NT2/D1 (cell line): ENCODE measurements at regions not wholly inside any gene's neighbourhood (a gene's known extent, or its start where the extent isn't known, plus 50 kb on each side); places are given as distances from the start of the nearest gene placed in this dataset.

ENCODE experiments used
- DNase-seq: peaks from one replicate; pipeline ENCODE4 v3.0.0-alpha.2; 2011; ENCODE audit warnings: low read depth, low spot score
- H3K27me3 ChIP-seq: 2 replicates; pipeline ENCODE4 v1.6.0; 2011; ENCODE audit warnings: mild to moderate bottlenecking; ENCODE audit not compliant: insufficient read length, insufficient read depth
- H3K36me3 ChIP-seq: 2 replicates; pipeline ENCODE4 v1.6.1; 2011; ENCODE audit warnings: mild to moderate bottlenecking, low read length, mixed read lengths; ENCODE audit not compliant: insufficient read depth, insufficient read length
- H3K4me1 ChIP-seq: 2 replicates; pipeline ENCODE4 v1.5.1; 2011; ENCODE audit not compliant: insufficient read depth, insufficient read length
- H3K4me3 ChIP-seq: 2 replicates; pipeline ENCODE4 v1.5.1; 2011; ENCODE audit warnings: low read depth; ENCODE audit not compliant: insufficient read length
- H3K9ac ChIP-seq: 2 replicates; pipeline ENCODE4 v1.6.0; 2011; ENCODE audit warnings: low read depth; ENCODE audit not compliant: insufficient read length
- H3K9me3 ChIP-seq: 2 replicates; pipeline ENCODE4 v1.5.1; 2011; ENCODE audit warnings: mild to moderate bottlenecking, low read length; ENCODE audit not compliant: insufficient read depth
- SUZ12 ChIP-seq: IDR thresholded peaks from 2 replicates; pipeline ENCODE4 v1.6.1; 2011; ENCODE audit not compliant: insufficient read length, insufficient read depth; ENCODE audit errors: extremely low read depth
- YY1 ChIP-seq: IDR thresholded peaks from 2 replicates; pipeline ENCODE4 v1.6.1; 2011; ENCODE audit not compliant: insufficient read length, insufficient read depth
- ZNF274 ChIP-seq: IDR thresholded peaks from 2 replicates; pipeline ENCODE4 v1.6.1; 2011; ENCODE audit warnings: mild to moderate bottlenecking, low read depth, low read length

DNA sequence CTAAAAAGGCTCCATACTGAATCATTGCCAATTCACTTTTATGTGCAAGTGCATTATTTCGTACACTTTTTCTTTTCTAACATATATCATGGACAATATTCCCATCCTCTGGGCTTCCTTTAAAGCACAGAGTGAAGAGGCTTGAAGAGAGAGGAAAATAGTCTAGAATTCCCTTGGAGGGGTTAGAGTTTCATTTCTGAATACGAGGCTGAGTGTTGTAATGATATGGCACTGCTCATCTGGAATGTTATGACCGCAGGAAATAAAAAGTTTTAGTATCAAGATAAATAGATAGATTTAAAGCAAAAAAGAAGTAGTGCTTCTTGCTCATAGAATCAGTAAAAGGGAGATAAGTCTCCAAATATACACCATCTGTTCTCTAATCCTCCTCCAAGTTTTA is 412.3 kb upstream of the SLITRK1 start:
- Histone ChIP-seq H3K36me3 (no peaks in the 10 kb centered on the region), H3K9ac (no peak overlapping the region), H3K4me3 (no peak overlapping the region), H3K27me3 (no peaks in the 10 kb centered on the region), H3K4me1 (no peaks in the 10 kb centered on the region), H3K9me3 (no peaks in the 10 kb centered on the region)
- TF ChIP-seq YY1 (no peak), SUZ12 (no peak), ZNF274 (no peak)
- DNase-seq = no peak

DNA sequence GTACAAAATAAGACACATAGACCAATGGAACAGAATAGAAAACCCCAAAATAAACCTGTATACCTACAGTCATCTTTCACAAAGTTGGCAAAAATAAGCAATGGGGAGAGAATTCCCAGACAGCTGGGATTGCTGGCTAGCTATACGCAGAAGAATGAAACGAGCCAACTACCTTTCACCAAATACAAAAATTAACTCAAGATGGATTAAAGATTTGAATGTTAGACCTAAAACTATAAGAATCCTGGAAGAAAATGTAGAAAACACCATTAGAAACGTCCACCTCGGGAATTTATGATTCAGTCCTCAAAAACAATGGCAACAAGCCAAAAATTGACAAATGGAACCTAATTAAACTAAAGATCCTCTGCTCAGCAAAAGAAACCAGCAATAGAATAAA is 408.1 kb upstream of the SLITRK1 start:
- TF ChIP-seq ZNF274 = no peak
- TF ChIP-seq YY1 = no peak
- no peak for TF ChIP-seq SUZ12

GRCh38 chr13:84279166-84279565 is 396.9 kb upstream of the SLITRK1 start:
- Histone ChIP-seq H3K4me3 (no peak overlapping the region), H3K4me1 (no peaks in the 10 kb centered on the region), H3K9me3 (no peaks in the 10 kb centered on the region), H3K9ac (no peak overlapping the region), H3K36me3 (no peaks in the 10 kb centered on the region), H3K27me3 (no peaks in the 10 kb centered on the region)
- TF ChIP-seq ZNF274 (no peak), SUZ12 (no peak), YY1 (no peak)
- DNase-seq = no peak

More for the DNA sequence above, 408.1 kb upstream of the SLITRK1 start:
- H3K9me3 ChIP-seq = no peaks in the 10 kb centered on the region
- H3K4me1 ChIP-seq = no peaks in the 10 kb centered on the region
- no peak for DNase-seq
- no peaks in the 10 kb centered on the region for H3K36me3 ChIP-seq
- no peaks in the 10 kb centered on the region for H3K27me3 ChIP-seq
- no peak overlapping the region for H3K4me3 ChIP-seq
- no peak overlapping the region for H3K9ac ChIP-seq

DNA sequence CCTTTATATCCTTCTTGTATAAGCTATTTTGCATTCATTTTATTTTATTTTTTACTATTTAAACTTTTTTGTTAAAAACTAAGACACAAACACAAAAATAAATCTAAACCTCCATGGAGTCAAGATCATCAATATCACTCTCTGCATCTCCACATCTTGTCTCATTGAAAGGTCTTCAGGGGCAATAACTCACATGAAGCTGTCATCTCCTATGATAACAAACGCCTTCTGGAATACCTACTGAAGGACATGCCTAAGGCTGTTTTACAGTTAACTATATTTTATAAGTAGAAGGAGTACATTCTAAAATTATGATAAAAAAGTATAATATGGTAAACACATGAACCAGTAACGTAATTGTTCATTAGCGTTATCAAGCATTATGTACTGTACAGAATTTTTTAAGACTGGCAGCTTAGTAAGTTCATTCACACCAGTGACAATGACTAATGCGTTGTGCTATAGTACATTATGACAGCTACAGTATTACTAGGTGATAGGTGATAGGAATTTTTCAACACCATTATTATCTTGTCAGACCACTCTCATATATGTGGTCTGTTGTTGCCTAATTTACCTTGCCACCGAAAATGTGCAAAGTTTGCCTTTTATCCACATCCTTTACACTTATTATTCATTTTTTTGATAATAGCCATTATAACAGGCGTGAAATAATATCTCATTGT is 390.7 kb upstream of the SLITRK1 start:
- Histone ChIP-seq H3K4me3 (no peak overlapping the region), H3K4me1 (no peaks in the 10 kb centered on the region), H3K27me3 (no peaks in the 10 kb centered on the region), H3K9me3 (no peaks in the 10 kb centered on the region), H3K36me3 (no peaks in the 10 kb centered on the region), H3K9ac (no peak overlapping the region)
- TF ChIP-seq ZNF274 (no peak), YY1 (no peak), SUZ12 (no peak)
- DNase-seq = no peak

GRCh38 chr13:84265257-84265764 is 383.0 kb upstream of the SLITRK1 start:
- Histone ChIP-seq H3K9me3 (no peaks in the 10 kb centered on the region), H3K4me3 (no peak overlapping the region), H3K36me3 (no peaks in the 10 kb centered on the region), H3K9ac (no peak overlapping the region), H3K4me1 (no peaks in the 10 kb centered on the region), H3K27me3 (no peaks in the 10 kb centered on the region)
- no peak for TF ChIP-seq YY1
- no peak for TF ChIP-seq ZNF274
- no peak for TF ChIP-seq SUZ12
- no peak for DNase-seq

GRCh38 chr13:84263354-84264069 is 381.2 kb upstream of the SLITRK1 start:
- Histone ChIP-seq H3K36me3 (no peaks in the 10 kb centered on the region), H3K27me3 (no peaks in the 10 kb centered on the region), H3K9ac (no peak overlapping the region), H3K4me3 (no peak overlapping the region), H3K9me3 (no peaks in the 10 kb centered on the region), H3K4me1 (no peaks in the 10 kb centered on the region)
- TF ChIP-seq YY1 (no peak), ZNF274 (no peak), SUZ12 (no peak)
- no peak for DNase-seq

GRCh38 chr13:84255226-84255797 is 373.0 kb upstream of the SLITRK1 start:
- Histone ChIP-seq H3K9me3 (no peaks in the 10 kb centered on the region), H3K36me3 (no peaks in the 10 kb centered on the region), H3K4me1 (no peaks in the 10 kb centered on the region), H3K27me3 (no peaks in the 10 kb centered on the region), H3K9ac (no peak overlapping the region), H3K4me3 (no peak overlapping the region)
- DNase-seq = no peak
- TF ChIP-seq YY1 (no peak), SUZ12 (no peak), ZNF274 (no peak)
